ENCODE measurements at regions not wholly inside any gene's neighbourhood (a gene's known extent, or its start where the extent isn't known, plus 50 kb on each side); places are given as distances from the start of the nearest gene placed in this dataset.

DNA sequence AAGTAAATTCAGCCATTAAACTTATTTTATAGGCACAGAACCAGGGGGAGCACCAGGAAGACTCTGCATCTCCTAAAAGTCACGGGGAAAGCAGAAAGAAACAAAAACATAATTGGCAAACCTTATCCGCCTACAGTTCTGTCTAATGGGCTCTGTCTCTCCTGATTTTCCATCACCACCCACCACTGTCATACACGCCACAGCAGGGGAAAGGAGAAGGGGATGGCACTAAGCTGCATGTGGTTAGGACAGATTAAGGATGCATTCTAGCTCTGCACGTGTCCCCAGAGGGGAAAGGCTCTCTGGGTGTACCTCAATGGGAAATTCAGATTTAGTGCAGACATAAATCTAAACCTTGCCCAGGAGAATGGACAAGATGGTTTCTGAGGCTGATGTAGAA, 359.8 kb downstream of the TMEM114 start:
- TF ChIP-seq TAF1 (IDR thresholded peaks at IDR 0.05; ENCODE audit: low read depth, low read length) (no peak), POLR2A (IDR thresholded peaks at IDR 0.05; ENCODE audit: low read depth, low read length) (no peak), SPI1 (IDR thresholded peaks at IDR 0.05; ENCODE audit: low read depth, low read length) (no peak), POLR2AphosphoS5 (IDR thresholded peaks at IDR 0.05; ENCODE audit: low read depth, low read length) (no peak), PAX5 (IDR thresholded peaks at IDR 0.05; ENCODE audit: insufficient read depth, low read length, severe bottlenecking) (no peak), POU2F2 (IDR thresholded peaks at IDR 0.05; ENCODE audit: low read depth, low read length) (no peak)

All from GM12891 (cell line).